GM18873 (cell line): ENCODE measurements at regions not wholly inside any gene's neighbourhood (a gene's known extent, or its start where the extent isn't known, plus 50 kb on each side); places are given as distances from the start of the nearest gene placed in this dataset.

Experiments used
- ATAC-seq: cut with Tn5 transposase; IDR thresholded peaks from one replicate; pipeline ENCODE4 v1.9.1; 2021; ENCODE audit warnings: mild to moderate bottlenecking, moderate library complexity, moderate number of reproducible peaks; ENCODE audit not compliant: unreplicated experiment, low FRiP score

DNA sequence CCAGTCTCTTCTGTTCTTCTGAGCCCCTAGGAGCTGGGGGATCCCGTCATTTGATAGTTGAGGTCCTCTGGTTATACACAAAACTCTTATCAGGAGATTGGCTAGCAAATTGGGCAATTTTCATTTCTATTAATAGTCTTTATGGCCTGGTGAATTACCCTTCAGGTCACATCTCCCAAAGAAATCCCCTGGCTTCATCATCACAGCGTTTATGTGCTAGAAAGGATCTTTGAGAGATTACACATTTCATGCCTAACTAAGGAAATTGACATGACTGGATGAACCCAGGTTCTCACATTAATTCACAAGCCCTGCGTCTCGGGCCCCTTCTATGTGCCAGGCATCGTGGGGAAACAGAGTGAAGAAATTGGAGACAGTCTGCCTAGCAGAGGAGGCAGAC is 227.4 kb upstream of the PROK2 start:
- ATAC-seq, result no peak

GRCh38 chr3:72011485-72011884 is 226.5 kb upstream of the PROK2 start:
- no peak for ATAC-seq

GRCh38 chr3:72009851-72010443 is 225.0 kb upstream of the PROK2 start:
- ATAC-seq, result no peak

DNA sequence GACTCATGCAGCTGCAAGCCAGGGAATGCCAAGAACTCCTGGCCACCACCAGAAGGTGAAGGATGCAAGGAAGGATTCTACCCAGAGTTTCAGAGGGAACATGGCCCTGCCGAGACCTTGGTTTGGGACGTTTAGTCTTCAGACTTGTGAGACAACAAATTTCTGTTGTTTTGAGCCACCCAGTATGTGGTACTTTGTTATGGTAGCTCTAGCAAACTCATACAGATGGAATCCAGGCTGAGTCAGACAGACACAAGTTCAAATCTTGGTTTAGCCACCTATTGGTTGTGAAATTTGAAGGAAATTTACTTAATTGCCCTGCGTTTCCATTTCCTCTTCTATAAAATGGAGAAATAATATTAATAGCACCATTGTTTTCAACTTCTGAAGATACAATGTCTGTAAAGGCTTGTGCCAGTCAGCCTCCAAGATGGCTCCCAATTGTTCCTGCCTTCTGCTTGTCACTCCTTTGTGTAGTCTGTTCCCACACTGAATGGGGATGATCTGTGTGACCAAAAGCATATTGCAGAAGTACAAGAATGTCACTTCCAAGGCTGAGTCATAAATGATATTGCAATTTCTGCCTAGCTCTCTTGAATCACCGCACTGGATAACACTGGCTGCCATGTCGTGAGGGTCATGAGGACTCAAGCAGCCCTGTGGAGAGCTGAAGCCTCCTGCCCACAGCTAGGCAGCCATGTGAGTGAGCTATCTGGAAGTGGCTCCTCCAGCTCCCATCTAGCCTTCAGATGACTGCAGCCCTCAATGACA is 223.5 kb upstream of the PROK2 start:
- no peak for ATAC-seq

GRCh38 chr3:72006631-72007556 is 221.9 kb upstream of the PROK2 start:
- ATAC-seq, result no peak

DNA sequence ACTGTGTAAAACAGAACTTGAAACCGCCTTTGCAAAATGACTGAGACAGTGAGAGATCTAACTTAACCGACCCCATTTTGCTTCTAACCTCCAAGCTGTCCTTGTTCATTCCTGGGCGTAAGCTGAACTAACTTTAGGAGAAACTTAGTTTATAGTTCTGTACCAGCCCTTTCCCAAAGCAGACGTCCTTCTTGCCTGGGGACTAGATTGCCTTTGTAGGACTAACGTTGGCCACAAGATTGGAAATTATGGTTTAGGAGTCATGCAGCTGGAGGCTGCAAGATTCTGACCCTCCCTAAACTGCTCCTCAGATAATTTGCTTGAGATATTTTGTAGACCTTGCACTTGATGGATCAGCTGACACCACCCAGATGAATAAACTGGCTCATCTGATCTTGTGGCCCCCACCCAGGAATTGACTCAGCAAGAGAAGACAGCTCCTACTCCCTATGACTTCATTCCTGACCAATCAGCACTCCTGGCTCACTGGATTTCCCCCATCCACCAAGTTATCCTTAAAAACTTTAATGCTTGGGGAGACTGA is 219.9 kb upstream of the PROK2 start:
- ATAC-seq, result no peak

DNA sequence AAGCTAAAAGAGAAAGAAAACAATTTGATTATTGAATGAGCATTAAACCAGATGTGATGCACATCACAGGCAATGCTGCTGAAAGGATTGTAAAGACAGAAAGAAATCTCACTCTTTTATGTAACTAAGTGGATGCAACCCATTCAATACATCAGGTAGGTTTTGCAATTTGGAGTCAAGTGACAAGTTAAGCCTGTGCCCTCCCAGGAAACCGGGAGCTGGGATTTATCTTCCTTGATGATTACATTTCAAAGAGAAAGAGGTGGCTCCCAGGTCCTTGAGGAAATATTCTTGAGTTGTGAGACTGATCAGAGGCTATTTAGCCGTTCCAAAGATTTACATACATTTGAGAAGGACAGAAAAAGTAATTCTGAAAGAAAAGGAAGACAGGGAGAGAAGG is 219.0 kb upstream of the PROK2 start:
- ATAC-seq, result no peak

- ATAC-seq, result no peak
Measured at GRCh38 chr3:72001758-72002157, 216.8 kb upstream of the PROK2 start.

- no peak for ATAC-seq
Measured at GRCh38 chr3:71998995-71999673, 214.2 kb upstream of the PROK2 start.

- no peak for ATAC-seq
Measured at GRCh38 chr3:71997066-71997653, 212.2 kb upstream of the PROK2 start.

- no peak for ATAC-seq
Measured at GRCh38 chr3:71994906-71995305, 210.0 kb upstream of the PROK2 start.

DNA sequence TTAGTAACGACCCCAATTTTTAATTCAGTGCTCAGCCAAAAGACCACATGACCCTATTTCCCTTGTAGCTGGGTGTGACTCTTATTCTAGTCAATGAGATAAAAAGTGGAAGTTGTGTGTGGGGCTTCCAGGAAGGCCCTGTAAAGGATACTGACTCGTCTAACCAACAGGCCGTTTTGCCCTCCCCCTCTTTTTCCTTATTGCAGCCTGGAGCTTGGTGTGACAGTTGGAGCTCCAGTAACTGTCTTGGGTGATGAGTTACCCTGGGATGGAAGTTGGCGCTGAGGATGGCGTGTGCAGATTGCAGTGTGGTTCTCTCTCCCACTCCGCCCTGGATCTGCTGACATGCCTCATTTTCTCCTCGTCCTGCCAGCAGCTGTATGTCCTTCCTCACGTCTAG is 209.3 kb upstream of the PROK2 start:
- ATAC-seq, result no peak

- ATAC-seq, result no peak
Measured at GRCh38 chr3:71991681-71992080, 206.7 kb upstream of the PROK2 start.

- no peak for ATAC-seq
Measured at GRCh38 chr3:71991046-71991445, 206.1 kb upstream of the PROK2 start.

DNA sequence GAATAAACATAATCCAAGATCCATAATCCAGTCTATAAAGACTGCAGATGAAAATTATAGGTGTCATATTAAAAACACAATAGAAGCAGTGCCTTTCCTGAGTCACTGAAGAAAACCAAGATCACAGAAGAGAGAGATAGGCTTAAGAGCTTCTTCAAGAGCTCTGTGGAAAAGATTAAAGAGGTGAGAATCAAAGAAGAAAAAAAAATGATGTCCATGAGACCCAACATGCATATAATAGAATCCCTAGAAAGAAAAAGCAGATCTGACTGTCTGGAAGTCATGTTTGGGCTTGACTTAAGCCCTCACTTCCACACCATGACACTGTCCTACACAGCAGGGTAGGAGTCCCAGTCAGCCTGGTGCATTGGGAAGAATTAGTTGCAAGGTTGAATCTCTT is 205.6 kb upstream of the PROK2 start:
- ATAC-seq, result no peak

DNA sequence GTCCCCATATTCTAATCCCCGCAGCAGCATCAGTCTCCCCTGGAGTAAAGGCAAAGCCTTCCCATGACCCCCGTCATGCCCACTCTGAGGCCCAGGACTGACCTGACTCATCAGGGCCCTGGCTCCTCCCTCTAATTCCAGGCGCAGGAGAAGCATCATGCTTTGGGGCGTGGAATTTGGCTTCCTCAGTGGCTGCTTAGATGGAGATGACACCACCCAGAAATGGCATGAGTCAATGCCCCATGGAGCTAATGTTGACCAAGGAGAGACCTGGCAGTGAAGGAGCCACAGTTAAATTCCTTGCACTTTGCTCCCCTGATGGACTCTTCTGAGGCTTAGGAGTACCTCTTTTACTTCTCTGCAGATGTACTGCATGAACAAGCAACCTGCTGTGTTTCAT is 204.2 kb upstream of the PROK2 start:
- ATAC-seq, result no peak

- no peak for ATAC-seq
Measured at GRCh38 chr3:71987828-71988227, 202.9 kb upstream of the PROK2 start.

DNA sequence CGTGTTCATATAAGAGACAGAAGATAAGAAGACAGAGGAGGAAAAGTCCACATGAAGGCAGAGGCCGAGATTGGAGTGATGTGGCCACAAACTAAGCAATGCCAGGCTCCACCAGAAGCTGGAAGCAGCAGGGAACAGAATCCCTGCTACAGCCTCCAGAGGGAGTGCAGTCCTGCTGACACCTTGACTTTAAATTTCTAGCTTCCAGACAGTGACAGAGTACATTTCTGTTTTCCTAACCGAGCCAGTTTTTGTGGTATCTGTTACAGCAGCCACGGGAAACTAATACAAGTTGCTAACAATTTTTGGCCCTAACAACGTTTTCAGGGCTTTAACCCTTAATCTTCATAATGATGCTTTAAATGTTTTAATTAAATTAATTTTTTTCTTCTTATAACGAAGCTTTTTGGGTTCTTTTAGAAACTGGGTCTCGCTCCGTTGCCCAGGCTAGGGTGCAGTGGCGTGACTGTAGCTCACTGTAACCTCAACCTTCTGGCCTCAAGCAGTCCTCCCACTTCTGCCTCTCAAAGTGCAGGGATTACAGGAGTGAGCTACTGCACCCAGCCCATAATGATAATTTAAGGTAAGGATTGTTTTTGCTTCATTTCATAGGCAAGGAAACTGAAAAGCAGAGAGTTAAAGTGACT is 202.3 kb upstream of the PROK2 start:
- ATAC-seq, result no peak

DNA sequence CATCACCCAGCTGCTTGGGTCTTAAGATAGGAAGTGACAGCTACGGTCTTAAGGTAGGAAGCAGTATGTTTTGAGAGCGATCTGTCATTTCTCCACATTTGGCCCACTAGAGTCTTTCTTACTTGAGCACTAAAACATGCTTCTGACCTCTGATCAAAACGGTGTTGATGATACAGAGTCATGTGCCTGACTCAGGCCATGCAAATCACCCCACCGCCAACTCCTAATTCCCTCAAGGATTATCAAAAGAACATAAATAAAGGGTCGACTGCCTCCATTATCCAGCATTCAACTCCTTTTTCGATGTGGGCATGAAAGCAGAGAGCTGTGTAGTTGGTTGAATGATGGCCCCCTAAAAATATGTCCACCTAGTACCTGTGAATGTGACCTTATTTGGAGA is 201.7 kb upstream of the PROK2 start:
- no peak for ATAC-seq
